ENCODE measurements at regions not wholly inside any gene's neighbourhood (a gene's known extent, or its start where the extent isn't known, plus 50 kb on each side); places are given as distances from the start of the nearest gene placed in this dataset.

DNA sequence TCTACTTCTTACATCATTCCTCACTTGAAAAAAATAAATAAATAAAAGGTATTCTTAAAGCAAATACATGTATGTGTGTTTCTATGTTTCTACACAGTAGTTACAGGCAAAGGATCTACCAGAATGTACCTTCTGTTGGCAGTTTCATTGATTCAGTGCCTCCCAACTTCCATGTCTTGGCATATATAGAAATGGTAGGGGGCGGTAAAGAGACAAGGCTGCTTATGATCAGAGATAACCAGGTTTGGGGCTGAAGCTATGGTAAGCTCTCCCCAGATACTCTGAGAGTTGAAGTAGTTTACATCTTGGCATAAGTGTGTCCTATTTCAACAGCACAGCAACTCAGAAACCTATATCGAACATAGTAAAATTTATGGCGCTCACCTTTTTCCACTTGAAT lies 1075.4 kb upstream of the C9orf72 start:
- TF ChIP-seq, protein P1, sequence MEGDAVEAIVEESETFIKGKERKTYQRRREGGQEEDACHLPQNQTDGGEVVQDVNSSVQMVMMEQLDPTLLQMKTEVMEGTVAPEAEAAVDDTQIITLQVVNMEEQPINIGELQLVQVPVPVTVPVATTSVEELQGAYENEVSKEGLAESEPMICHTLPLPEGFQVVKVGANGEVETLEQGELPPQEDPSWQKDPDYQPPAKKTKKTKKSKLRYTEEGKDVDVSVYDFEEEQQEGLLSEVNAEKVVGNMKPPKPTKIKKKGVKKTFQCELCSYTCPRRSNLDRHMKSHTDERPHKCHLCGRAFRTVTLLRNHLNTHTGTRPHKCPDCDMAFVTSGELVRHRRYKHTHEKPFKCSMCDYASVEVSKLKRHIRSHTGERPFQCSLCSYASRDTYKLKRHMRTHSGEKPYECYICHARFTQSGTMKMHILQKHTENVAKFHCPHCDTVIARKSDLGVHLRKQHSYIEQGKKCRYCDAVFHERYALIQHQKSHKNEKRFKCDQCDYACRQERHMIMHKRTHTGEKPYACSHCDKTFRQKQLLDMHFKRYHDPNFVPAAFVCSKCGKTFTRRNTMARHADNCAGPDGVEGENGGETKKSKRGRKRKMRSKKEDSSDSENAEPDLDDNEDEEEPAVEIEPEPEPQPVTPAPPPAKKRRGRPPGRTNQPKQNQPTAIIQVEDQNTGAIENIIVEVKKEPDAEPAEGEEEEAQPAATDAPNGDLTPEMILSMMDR (IDR thresholded peaks at IDR 0.05) = no peak
- TF ChIP-seq POLR2A (IDR thresholded peaks at IDR 0.05) = no peak

All from lower leg skin (tissue), 3 donors.